NCI-H1105 (cell line): ENCODE measurements at regions not wholly inside any gene's neighbourhood (a gene's known extent, or its start where the extent isn't known, plus 50 kb on each side); places are given as distances from the start of the nearest gene placed in this dataset.
"Not testable (repeated sequence)": the region's sequence is repeated elsewhere in the genome, so short reads cannot be mapped to it uniquely, and the experiment has no call there.

ENCODE experiments used
- DNase-seq: peaks from one replicate; lab custom pipeline; 2025; lab: John Stamatoyannopoulos, UW

- no peak for DNase-seq
Measured at GRCh38 chr1:61028136-61028535, 54.2 kb upstream of the NFIA start.

GRCh38 chr1:61018068-61018467, 64.3 kb upstream of the NFIA start:
- not testable (repeated sequence) for DNase-seq

GRCh38 chr1:61017651-61018050, 64.7 kb upstream of the NFIA start:
- no peak for DNase-seq

- no peak for DNase-seq
Measured at GRCh38 chr1:61013946-61014667, 68.3 kb upstream of the NFIA start.

- DNase-seq, result no peak
Measured at GRCh38 chr1:61013189-61013945, 69.0 kb upstream of the NFIA start.

- DNase-seq, result no peak
Measured at GRCh38 chr1:61012341-61012761, 70.0 kb upstream of the NFIA start.

- DNase-seq, result peak; percentile 98
Measured at GRCh38 chr1:61011561-61012263, 70.6 kb upstream of the NFIA start.

GRCh38 chr1:61007534-61008364, 74.6 kb upstream of the NFIA start:
- DNase-seq, result no peak

GRCh38 chr1:61005614-61006580, 76.5 kb upstream of the NFIA start:
- no peak for DNase-seq

GRCh38 chr1:61004262-61005003, 77.9 kb upstream of the NFIA start:
- DNase-seq, result no peak

- DNase-seq, result no peak
Measured at GRCh38 chr1:61000327-61000726, 82.0 kb upstream of the NFIA start.

GRCh38 chr1:60998786-60999185, 83.6 kb upstream of the NFIA start:
- no peak for DNase-seq

GRCh38 chr1:60994828-60995492, 87.4 kb upstream of the NFIA start:
- no peak for DNase-seq

GRCh38 chr1:60994369-60994768, 88.0 kb upstream of the NFIA start:
- no peak for DNase-seq

GRCh38 chr1:60992165-60992564, 90.2 kb upstream of the NFIA start:
- no peak for DNase-seq

GRCh38 chr1:60990714-60991090, 91.7 kb upstream of the NFIA start:
- no peak for DNase-seq

- no peak for DNase-seq
Measured at GRCh38 chr1:60989749-60990713, 92.3 kb upstream of the NFIA start.

GRCh38 chr1:60988891-60989290, 93.5 kb upstream of the NFIA start:
- DNase-seq, result no peak
